WTC11 (cell line): ENCODE measurements at regions not wholly inside any gene's neighbourhood (a gene's known extent, or its start where the extent isn't known, plus 50 kb on each side); places are given as distances from the start of the nearest gene placed in this dataset.

Experiments
- ATAC-seq: fragments of 200-7000 bp; cut with Tn5 transposase; 2 replicates; pipeline ENCODE4 v1.10.0; 2021; ENCODE audit warnings: mild to moderate bottlenecking, moderate library complexity
- CTCF ChIA-PET: fragments of 300-600 bp; sonication (Branson Sonifier 250); formaldehyde crosslinking; loops from one replicate; lab custom pipeline; 2021; ENCODE audit warnings: antibody characterized with exemption; lab: Charles Lee
- POLR2A ChIA-PET: fragments of 350-600 bp; sonication (Branson Sonifier 250); formaldehyde crosslinking; loops from one replicate; lab custom pipeline; 2021; ENCODE audit warnings: antibody characterized with exemption; lab: Charles Lee
- DNase-seq: peaks from one replicate; pipeline ENCODE4 v3.0.0; 2021; ENCODE audit warnings: low spot score
- H3K27ac Mint-ChIP-seq: 2 replicates; pipeline ENCODE4 v1.8.0; 2021; ENCODE audit warnings: mixed read lengths
- H3K27me3 Mint-ChIP-seq: 2 replicates; pipeline ENCODE4 v1.8.0; 2021; ENCODE audit warnings: low read depth, mild to moderate bottlenecking, moderate library complexity, mixed read lengths
- H3K36me3 Mint-ChIP-seq: 2 replicates; pipeline ENCODE4 v1.8.0; 2021; ENCODE audit warnings: mixed read lengths
- H3K4me1 Mint-ChIP-seq: 2 replicates; pipeline ENCODE4 v1.8.0; 2022; ENCODE audit warnings: mixed read lengths
- H3K4me3 Mint-ChIP-seq: 2 replicates; pipeline ENCODE4 v1.8.0; 2021; ENCODE audit warnings: mild to moderate bottlenecking, moderate library complexity, mixed read lengths
- H3K9me3 Mint-ChIP-seq: 2 replicates; pipeline ENCODE4 v1.8.0; 2021; ENCODE audit warnings: mixed read lengths
- ARID4B ChIP-seq: sonication (generic); formaldehyde crosslinking; IDR thresholded peaks from 2 replicates; pipeline ENCODE4 v1.8.0; 2023; ENCODE audit warnings: missing genetic modification reagents, mild to moderate bottlenecking, borderline replicate concordance
- CREM ChIP-seq: sonication (generic); formaldehyde crosslinking; IDR thresholded peaks from 2 replicates; pipeline ENCODE4 v1.8.1; 2022; ENCODE audit warnings: mild to moderate bottlenecking, missing genetic modification reagents, moderate library complexity
- CTCF ChIP-seq: fragments of 200-600 bp; IDR thresholded peaks from 2 replicates; pipeline ENCODE4 v1.8.0; 2022; ENCODE audit warnings: antibody characterized with exemption
- EMX1 ChIP-seq: fragments of 250-450 bp; sonication (Bioruptor Pico); IDR thresholded peaks from 2 replicates; pipeline ENCODE4 v1.8.0; 2021; ENCODE audit warnings: mild to moderate bottlenecking
- ESRRA ChIP-seq: sonication (generic); formaldehyde crosslinking; IDR thresholded peaks from 2 replicates; pipeline ENCODE4 v1.8.1; 2022; ENCODE audit warnings: mild to moderate bottlenecking, missing genetic modification reagents, borderline replicate concordance
- ETV6 ChIP-seq: sonication (generic); formaldehyde crosslinking; IDR thresholded peaks from 2 replicates; pipeline ENCODE4 v1.8.1; 2022; ENCODE audit warnings: mild to moderate bottlenecking, missing genetic modification reagents
- FOXJ3 ChIP-seq: sonication (generic); formaldehyde crosslinking; IDR thresholded peaks from 2 replicates; pipeline ENCODE4 v1.9.0; 2021; ENCODE audit warnings: missing genetic modification reagents, mild to moderate bottlenecking, borderline replicate concordance
- GABPB1 ChIP-seq: sonication (generic); formaldehyde crosslinking; IDR thresholded peaks from 2 replicates; pipeline ENCODE4 v1.8.1; 2023; ENCODE audit warnings: mild to moderate bottlenecking, missing genetic modification reagents
- HMGXB4 ChIP-seq: sonication (generic); formaldehyde crosslinking; IDR thresholded peaks from 2 replicates; pipeline ENCODE4 v1.8.1; 2023; ENCODE audit warnings: mild to moderate bottlenecking, moderate library complexity, missing genetic modification reagents
- JUN ChIP-seq: sonication (generic); formaldehyde crosslinking; IDR thresholded peaks from 2 replicates; pipeline ENCODE4 v1.8.0; 2023; ENCODE audit warnings: mild to moderate bottlenecking, missing genetic modification reagents
- MLX ChIP-seq: sonication (generic); formaldehyde crosslinking; IDR thresholded peaks from 2 replicates; pipeline ENCODE4 v1.8.1; 2023; ENCODE audit warnings: mild to moderate bottlenecking, missing genetic modification reagents, moderate library complexity
- MXD4 ChIP-seq: fragments of 250-450 bp; sonication (Bioruptor Pico); IDR thresholded peaks from 2 replicates; pipeline ENCODE4 v1.8.0; 2021; ENCODE audit warnings: mild to moderate bottlenecking, moderate library complexity, borderline replicate concordance
- NFYB ChIP-seq: sonication (generic); formaldehyde crosslinking; conservative IDR thresholded peaks from 2 replicates; pipeline ENCODE4 v1.8.0; 2022; ENCODE audit warnings: low read depth, missing genetic modification reagents
- NR1H2 ChIP-seq: sonication (generic); formaldehyde crosslinking; IDR thresholded peaks from 2 replicates; pipeline ENCODE4 v1.9.0; 2021; ENCODE audit warnings: mild to moderate bottlenecking, moderate library complexity, missing genetic modification reagents
- OVOL2 ChIP-seq: fragments of 250-450 bp; sonication (Bioruptor Pico); IDR thresholded peaks from 2 replicates; pipeline ENCODE4 v1.9.0; 2021; ENCODE audit warnings: mild to moderate bottlenecking, borderline replicate concordance
- PREB ChIP-seq: sonication (generic); formaldehyde crosslinking; IDR thresholded peaks from 2 replicates; pipeline ENCODE4 v1.8.1; 2022; ENCODE audit warnings: mild to moderate bottlenecking, missing genetic modification reagents, moderate library complexity, borderline replicate concordance
- SOX15 ChIP-seq: fragments of 250-450 bp; sonication (Bioruptor Pico); IDR thresholded peaks from 2 replicates; pipeline ENCODE4 v1.9.0; 2021; ENCODE audit warnings: mild to moderate bottlenecking
- ZNF219 ChIP-seq: sonication (generic); formaldehyde crosslinking; IDR thresholded peaks from 2 replicates; pipeline ENCODE4 v1.8.0; 2023; ENCODE audit warnings: missing genetic modification reagents, mild to moderate bottlenecking, borderline replicate concordance
- ZNF263 ChIP-seq: sonication (generic); formaldehyde crosslinking; IDR thresholded peaks from 2 replicates; pipeline ENCODE4 v1.8.1; 2022; ENCODE audit warnings: low read depth, mild to moderate bottlenecking, moderate library complexity, missing genetic modification reagents
- ZNF281 ChIP-seq: sonication (generic); formaldehyde crosslinking; IDR thresholded peaks from 2 replicates; pipeline ENCODE4 v1.8.0; 2023; ENCODE audit warnings: mild to moderate bottlenecking, missing genetic modification reagents
- ZNF423 ChIP-seq: fragments of 250-450 bp; sonication (Bioruptor Pico); IDR thresholded peaks from 2 replicates; pipeline ENCODE4 v2.1.2; 2022; ENCODE audit warnings: mild to moderate bottlenecking, moderate library complexity
- ZSCAN18 ChIP-seq: fragments of 250-450 bp; sonication (Bioruptor Pico); IDR thresholded peaks from 2 replicates; pipeline ENCODE4 v2.1.2; 2022; ENCODE audit warnings: mild to moderate bottlenecking, moderate library complexity

GRCh38 chr2:7704296-7704865, 787.2 kb downstream of the RNF144A start (continued):
- no peak for TF ChIP-seq CTCF
- no peak for TF ChIP-seq PREB (CRISPR knock-in tag)
- TF ChIP-seq GABPB1: no peak
- no peak for TF ChIP-seq NFYB (CRISPR knock-in tag)
- TF ChIP-seq MXD4 (CRISPR knock-in tag): no peak
- TF ChIP-seq ZNF219 (CRISPR knock-in tag): no peak
- no peak for TF ChIP-seq ETV6 (CRISPR knock-in tag)

GRCh38 chr2:7706791-7707190, 789.6 kb downstream of the RNF144A start:
- ATAC-seq (no peak), DNase-seq (no peak)
- H3K4me3 Mint-ChIP-seq: no peak overlapping the region
- H3K4me1 Mint-ChIP-seq: peaks cover 51% of the 10 kb centered on the region
- CTCF ChIA-PET: no interaction called here
- H3K27me3 Mint-ChIP-seq: peaks cover 9% of the 10 kb centered on the region; the same call in 1 of the 2 replicates
- POLR2A ChIA-PET: no interaction called here
- peaks cover 14% of the 10 kb centered on the region for H3K36me3 Mint-ChIP-seq
- peak overlapping the region; percentile 31; the same call in 1 of the 2 replicates for H3K27ac Mint-ChIP-seq
- peaks cover 14% of the 10 kb centered on the region for H3K9me3 Mint-ChIP-seq
- no peak for TF ChIP-seq HMGXB4 (CRISPR knock-in tag)
- TF ChIP-seq MXD4 (CRISPR knock-in tag): no peak
- TF ChIP-seq ZSCAN18 (CRISPR knock-in tag): no peak
- TF ChIP-seq ZNF281: no peak
- TF ChIP-seq ARID4B: no peak
- TF ChIP-seq JUN (CRISPR knock-in tag): no peak
- no peak for TF ChIP-seq ZNF423 (CRISPR knock-in tag)
- no peak for TF ChIP-seq CREM (CRISPR knock-in tag)
- TF ChIP-seq FOXJ3 (CRISPR knock-in tag): no peak
- TF ChIP-seq OVOL2 (CRISPR knock-in tag): no peak
- TF ChIP-seq NR1H2 (CRISPR knock-in tag): no peak
- TF ChIP-seq EMX1: no peak
- TF ChIP-seq MLX: no peak
- no peak for TF ChIP-seq ESRRA (CRISPR knock-in tag)
- no peak for TF ChIP-seq SOX15 (CRISPR knock-in tag)
- no peak for TF ChIP-seq ZNF263 (CRISPR knock-in tag)
